Panc1 (cell line): ENCODE measurements at regions not wholly inside any gene's neighbourhood (a gene's known extent, or its start where the extent isn't known, plus 50 kb on each side); places are given as distances from the start of the nearest gene placed in this dataset.

ENCODE experiments used
- ATAC-seq: fragments of 200-7000 bp; cut with Tn5 transposase; 2 replicates; pipeline ENCODE4 v1.9.1; 2020; ENCODE audit warnings: mild to moderate bottlenecking, moderate library complexity
- BruUV-seq: library from RNA; stranded (reverse); fragments of 400-500 nt; replicated peaks from 2 replicates; lab custom pipeline; 2021; lab: Mats Ljungman, UMichigan
- CTCF ChIA-PET: fragments of 300-600 bp; sonication (Branson Sonifier 250); formaldehyde crosslinking; loops from one replicate; lab custom pipeline; 2022; ENCODE audit warnings: antibody characterized with exemption; lab: Charles Lee
- POLR2A ChIA-PET: fragments of 300-600 bp; sonication (Branson Sonifier 250); formaldehyde crosslinking; loops from one replicate; lab custom pipeline; 2022; ENCODE audit warnings: antibody characterized with exemption; lab: Charles Lee
- DNase-seq: peaks from one replicate; pipeline ENCODE4 v3.0.0-alpha.2; 2010; ENCODE audit warnings: low read depth, low spot score
- H3K27ac ChIP-seq: 2 replicates; pipeline ENCODE4 v1.5.1; 2011; ENCODE audit warnings: mild to moderate bottlenecking, low read length, inconsistent platforms
- H3K27me3 ChIP-seq: fragments of 200-500 bp; sonication (Bioruptor generic); 2 replicates; pipeline ENCODE4 v1.6.0; 2014; ENCODE audit warnings: low read length, inconsistent platforms; ENCODE audit not compliant: control insufficient read depth, insufficient read depth
- H3K36me3 ChIP-seq: fragments of 200-500 bp; sonication (Bioruptor generic); 2 replicates; pipeline ENCODE4 v1.5.1; 2014; ENCODE audit warnings: inconsistent platforms, mild to moderate bottlenecking, low read length, moderate library complexity; ENCODE audit not compliant: control insufficient read depth, insufficient read depth
- H3K4me1 ChIP-seq: 2 replicates; pipeline ENCODE4 v1.5.1; 2011; ENCODE audit warnings: inconsistent platforms, mild to moderate bottlenecking, low read length, moderate library complexity; ENCODE audit not compliant: control insufficient read depth, insufficient read depth
- H3K4me3 ChIP-seq, 2 experiments: 2 replicates each; pipeline ENCODE4 v1.5.1; 2011 to 2012; ENCODE audit warnings: low read depth in 2 of 2, low read length in 2 of 2, mild to moderate bottlenecking in 2 of 2, inconsistent platforms in 1 of 2, moderate library complexity in 1 of 2
- H3K9me3 ChIP-seq: fragments of 200-500 bp; sonication (Bioruptor generic); 2 replicates; pipeline ENCODE4 v1.5.1; 2014; ENCODE audit warnings: low read depth, mild to moderate bottlenecking, inconsistent platforms, low read length, moderate library complexity; ENCODE audit not compliant: control insufficient read depth, insufficient read depth
- POLR2AphosphoS5 ChIP-seq: IDR thresholded peaks from 2 replicates; pipeline ENCODE4 v1.6.1; 2012; ENCODE audit warnings: mild to moderate bottlenecking, low read depth, low read length, moderate library complexity
- SIN3A ChIP-seq: IDR thresholded peaks from 2 replicates; pipeline ENCODE4 v1.6.1; 2012; ENCODE audit warnings: low read depth, mild to moderate bottlenecking, low read length, moderate library complexity, borderline replicate concordance; ENCODE audit not compliant: insufficient read depth
- TCF7L2 ChIP-seq: IDR thresholded peaks from 2 replicates; pipeline ENCODE4 v1.6.1; 2011; ENCODE audit warnings: mild to moderate bottlenecking, low read depth, low read length, inconsistent platforms
- in situ Hi-C: cut with HindIII; loops from 2 replicates; pipeline ENCODE4 v1.10.0; 2016; ENCODE audit warnings: low sequenced_read_pairs, low pct_unique_long_range_greater_than_20kb
- intact Hi-C: fragments of 100-400 bp; cut with micrococcal nuclease; formaldehyde crosslinking; loops from one replicate; pipeline ENCODE4 v1.10.0; 2022; ENCODE audit not compliant: unreplicated experiment
- TF ChIP-seq, protein P1 (sequence below): fragments of 450-650 bp; IDR thresholded peaks from 2 replicates; pipeline ENCODE4 v1.5.1; 2017; ENCODE audit warnings: mild to moderate bottlenecking
- TF ChIP-seq, protein P2 (sequence below), 2 experiments: IDR thresholded peaks; 2 replicates each; pipeline ENCODE4 v1.6.1; 2011 to 2012; ENCODE audit warnings: low read depth in 2 of 2, control low read depth in 1 of 2, low read length in 1 of 2, mild to moderate bottlenecking in 1 of 2, moderate library complexity in 1 of 2; ENCODE audit not compliant: insufficient read depth in 1 of 2

DNA sequence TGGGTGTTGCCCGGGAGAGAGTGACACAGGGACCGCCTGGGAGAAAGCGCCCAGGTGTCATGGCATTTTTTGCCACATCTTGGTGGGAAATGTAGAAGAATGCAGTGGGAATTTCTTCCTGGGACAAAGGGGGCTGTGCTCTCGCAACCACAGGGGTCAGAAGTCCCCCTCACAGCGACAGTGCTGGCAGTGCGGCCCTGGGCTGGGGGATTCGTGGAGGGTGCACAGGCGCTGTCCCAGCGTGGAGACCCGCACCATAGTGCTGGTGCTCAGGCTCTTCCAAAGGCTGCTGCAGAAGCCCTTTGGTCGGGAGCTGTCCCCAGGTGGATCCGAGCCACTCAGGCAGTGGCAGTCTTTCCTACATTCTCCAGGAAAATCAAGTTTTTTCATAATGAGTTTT is 128.8 kb upstream of the SOX11 start:
- Histone ChIP-seq H3K36me3 (no peaks in the 10 kb centered on the region; the same call in 1 of the 2 replicates), H3K27me3 (no peaks in the 10 kb centered on the region), H3K9me3 (no peaks in the 10 kb centered on the region), H3K4me1 (no peaks in the 10 kb centered on the region), H3K4me3 (no peak overlapping the region), H3K27ac (no peak overlapping the region)
- TF ChIP-seq POLR2AphosphoS5 (no peak), TCF7L2 (no peak), SIN3A (no peak)
- TF ChIP-seq, protein P1, sequence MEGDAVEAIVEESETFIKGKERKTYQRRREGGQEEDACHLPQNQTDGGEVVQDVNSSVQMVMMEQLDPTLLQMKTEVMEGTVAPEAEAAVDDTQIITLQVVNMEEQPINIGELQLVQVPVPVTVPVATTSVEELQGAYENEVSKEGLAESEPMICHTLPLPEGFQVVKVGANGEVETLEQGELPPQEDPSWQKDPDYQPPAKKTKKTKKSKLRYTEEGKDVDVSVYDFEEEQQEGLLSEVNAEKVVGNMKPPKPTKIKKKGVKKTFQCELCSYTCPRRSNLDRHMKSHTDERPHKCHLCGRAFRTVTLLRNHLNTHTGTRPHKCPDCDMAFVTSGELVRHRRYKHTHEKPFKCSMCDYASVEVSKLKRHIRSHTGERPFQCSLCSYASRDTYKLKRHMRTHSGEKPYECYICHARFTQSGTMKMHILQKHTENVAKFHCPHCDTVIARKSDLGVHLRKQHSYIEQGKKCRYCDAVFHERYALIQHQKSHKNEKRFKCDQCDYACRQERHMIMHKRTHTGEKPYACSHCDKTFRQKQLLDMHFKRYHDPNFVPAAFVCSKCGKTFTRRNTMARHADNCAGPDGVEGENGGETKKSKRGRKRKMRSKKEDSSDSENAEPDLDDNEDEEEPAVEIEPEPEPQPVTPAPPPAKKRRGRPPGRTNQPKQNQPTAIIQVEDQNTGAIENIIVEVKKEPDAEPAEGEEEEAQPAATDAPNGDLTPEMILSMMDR, result no peak
- TF ChIP-seq, protein P2, sequence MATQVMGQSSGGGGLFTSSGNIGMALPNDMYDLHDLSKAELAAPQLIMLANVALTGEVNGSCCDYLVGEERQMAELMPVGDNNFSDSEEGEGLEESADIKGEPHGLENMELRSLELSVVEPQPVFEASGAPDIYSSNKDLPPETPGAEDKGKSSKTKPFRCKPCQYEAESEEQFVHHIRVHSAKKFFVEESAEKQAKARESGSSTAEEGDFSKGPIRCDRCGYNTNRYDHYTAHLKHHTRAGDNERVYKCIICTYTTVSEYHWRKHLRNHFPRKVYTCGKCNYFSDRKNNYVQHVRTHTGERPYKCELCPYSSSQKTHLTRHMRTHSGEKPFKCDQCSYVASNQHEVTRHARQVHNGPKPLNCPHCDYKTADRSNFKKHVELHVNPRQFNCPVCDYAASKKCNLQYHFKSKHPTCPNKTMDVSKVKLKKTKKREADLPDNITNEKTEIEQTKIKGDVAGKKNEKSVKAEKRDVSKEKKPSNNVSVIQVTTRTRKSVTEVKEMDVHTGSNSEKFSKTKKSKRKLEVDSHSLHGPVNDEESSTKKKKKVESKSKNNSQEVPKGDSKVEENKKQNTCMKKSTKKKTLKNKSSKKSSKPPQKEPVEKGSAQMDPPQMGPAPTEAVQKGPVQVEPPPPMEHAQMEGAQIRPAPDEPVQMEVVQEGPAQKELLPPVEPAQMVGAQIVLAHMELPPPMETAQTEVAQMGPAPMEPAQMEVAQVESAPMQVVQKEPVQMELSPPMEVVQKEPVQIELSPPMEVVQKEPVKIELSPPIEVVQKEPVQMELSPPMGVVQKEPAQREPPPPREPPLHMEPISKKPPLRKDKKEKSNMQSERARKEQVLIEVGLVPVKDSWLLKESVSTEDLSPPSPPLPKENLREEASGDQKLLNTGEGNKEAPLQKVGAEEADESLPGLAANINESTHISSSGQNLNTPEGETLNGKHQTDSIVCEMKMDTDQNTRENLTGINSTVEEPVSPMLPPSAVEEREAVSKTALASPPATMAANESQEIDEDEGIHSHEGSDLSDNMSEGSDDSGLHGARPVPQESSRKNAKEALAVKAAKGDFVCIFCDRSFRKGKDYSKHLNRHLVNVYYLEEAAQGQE (IDR thresholded peaks at IDR 0.05; ENCODE audit: insufficient read depth in 1 of 2, low read depth in 2 of 2, low read length in 1 of 2), result no peak
- BruUV-seq, result no TSS peak
- in situ Hi-C loops, result no loop called here
- POLR2A ChIA-PET, result no interaction called here
- ATAC-seq (no peak), DNase-seq (no peak)
- CTCF ChIA-PET, result no interaction called here
- intact Hi-C loops, result no loop called here

DNA sequence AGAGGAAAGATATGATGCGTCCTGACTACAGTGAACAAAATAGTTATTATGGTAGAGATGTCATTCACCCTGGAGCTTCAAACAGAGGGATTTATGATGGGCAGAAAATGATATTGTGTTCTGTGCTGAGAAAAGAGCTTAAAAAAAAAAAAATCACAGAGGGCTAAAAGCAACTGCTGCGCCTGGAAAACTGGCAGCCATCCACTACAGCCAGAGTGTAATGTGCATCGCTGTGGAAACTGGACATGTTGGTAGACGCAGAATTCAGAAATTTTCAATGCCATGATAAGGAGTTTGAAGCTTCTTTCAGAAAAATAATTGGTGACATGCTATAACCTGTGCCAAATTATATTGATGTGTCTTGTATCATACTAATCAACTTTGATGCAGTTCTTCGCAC is 122.9 kb upstream of the SOX11 start:
- no peak for TF ChIP-seq SIN3A
- TF ChIP-seq, protein P2 (IDR thresholded peaks at IDR 0.05; ENCODE audit: insufficient read depth in 1 of 2, low read depth in 2 of 2, low read length in 1 of 2), result no peak
- TF ChIP-seq POLR2AphosphoS5, result no peak
- DNase-seq (no peak), ATAC-seq (no peak)
- POLR2A ChIA-PET, result no interaction called here
- in situ Hi-C loops (no loop called here), intact Hi-C loops (no loop called here)
- H3K4me3 ChIP-seq, result no peak overlapping the region
- no peaks in the 10 kb centered on the region for H3K9me3 ChIP-seq
- no peak overlapping the region for H3K27ac ChIP-seq
- BruUV-seq, result no TSS peak
- H3K36me3 ChIP-seq, result no peaks in the 10 kb centered on the region; the same call in 1 of the 2 replicates
- no peaks in the 10 kb centered on the region for H3K4me1 ChIP-seq
- CTCF ChIA-PET, result no interaction called here
- H3K27me3 ChIP-seq, result no peaks in the 10 kb centered on the region
